Prostate gland (tissue), 2 donors: ENCODE measurements at regions not wholly inside any gene's neighbourhood (a gene's known extent, or its start where the extent isn't known, plus 50 kb on each side); places are given as distances from the start of the nearest gene placed in this dataset.

Experiments used
- DNase-seq: peaks from one replicate; pipeline ENCODE4 v3.0.0-alpha.2; 2019; ENCODE audit warnings: low spot score
- H3K27ac ChIP-seq, 2 donors: fragments of 200-600 bp; sonication (generic); 2 replicates each; pipeline ENCODE4 v1.5.1; 2017 to 2019
- H3K27me3 ChIP-seq: fragments of 200-600 bp; sonication (generic); replicated peaks from 2 replicates; pipeline ENCODE4 v1.5.1; 2019; ENCODE audit not compliant: insufficient read depth
- H3K36me3 ChIP-seq, 2 donors: fragments of 200-600 bp; sonication (generic); 1 replicate in 1 of 2; 2 replicates in 1 of 2; pipeline versions ENCODE4 v1.5.1 to v1.8.1; 2017 to 2019
- H3K4me1 ChIP-seq: fragments of 200-600 bp; sonication (generic); replicated peaks from 2 replicates; pipeline ENCODE4 v1.5.1; 2019
- H3K4me3 ChIP-seq, 2 donors: fragments of 200-600 bp; sonication (generic); 2 replicates each; pipeline ENCODE4 v1.5.1; 2017 to 2019
- H3K9me3 ChIP-seq: fragments of 200-600 bp; sonication (generic); 2 replicates; pipeline ENCODE4 v1.5.1; 2017
- POLR2A ChIP-seq: fragments of 450-650 bp; IDR thresholded peaks from one replicate; pipeline ENCODE4 v1.6.1; 2016; ENCODE audit warnings: antibody characterized with exemption, mild to moderate bottlenecking
- POLR2AphosphoS5 ChIP-seq: sonication (generic); formaldehyde crosslinking; IDR thresholded peaks from one replicate; pipeline ENCODE4 v1.6.1; 2017; ENCODE audit warnings: antibody characterized with exemption
- WGBS: methylation state at CpG from one replicate; pipeline ENCODE4 v1.1.5; 2018; 5-methylcytosine and 5-hydroxymethylcytosine counted together
- intact Hi-C: fragments of 100-400 bp; cut with DNase I; formaldehyde crosslinking; loops from one replicate; pipeline ENCODE4 v1.14.2; 2022
- TF ChIP-seq, protein P1 (sequence below), 4 experiments: fragments of 200-600 bp in 2 of 4; fragments of 450-650 bp in 2 of 4; sonication (generic) in 2 of 4; IDR thresholded peaks; 1 replicate in 3 of 4; 2 replicates in 1 of 4; pipeline ENCODE4 v1.5.1; 2016 to 2019; ENCODE audit warnings: antibody characterized with exemption in 4 of 4, mild to moderate bottlenecking in 2 of 4, moderate library complexity in 2 of 4

GRCh38 chr6:144624716-144625115 is 339.6 kb downstream of the UTRN start:
- no peaks in the 10 kb centered on the region for H3K9me3 ChIP-seq
- TF ChIP-seq POLR2AphosphoS5 (no peak), POLR2A (no peak)
- TF ChIP-seq, protein P1, sequence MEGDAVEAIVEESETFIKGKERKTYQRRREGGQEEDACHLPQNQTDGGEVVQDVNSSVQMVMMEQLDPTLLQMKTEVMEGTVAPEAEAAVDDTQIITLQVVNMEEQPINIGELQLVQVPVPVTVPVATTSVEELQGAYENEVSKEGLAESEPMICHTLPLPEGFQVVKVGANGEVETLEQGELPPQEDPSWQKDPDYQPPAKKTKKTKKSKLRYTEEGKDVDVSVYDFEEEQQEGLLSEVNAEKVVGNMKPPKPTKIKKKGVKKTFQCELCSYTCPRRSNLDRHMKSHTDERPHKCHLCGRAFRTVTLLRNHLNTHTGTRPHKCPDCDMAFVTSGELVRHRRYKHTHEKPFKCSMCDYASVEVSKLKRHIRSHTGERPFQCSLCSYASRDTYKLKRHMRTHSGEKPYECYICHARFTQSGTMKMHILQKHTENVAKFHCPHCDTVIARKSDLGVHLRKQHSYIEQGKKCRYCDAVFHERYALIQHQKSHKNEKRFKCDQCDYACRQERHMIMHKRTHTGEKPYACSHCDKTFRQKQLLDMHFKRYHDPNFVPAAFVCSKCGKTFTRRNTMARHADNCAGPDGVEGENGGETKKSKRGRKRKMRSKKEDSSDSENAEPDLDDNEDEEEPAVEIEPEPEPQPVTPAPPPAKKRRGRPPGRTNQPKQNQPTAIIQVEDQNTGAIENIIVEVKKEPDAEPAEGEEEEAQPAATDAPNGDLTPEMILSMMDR (IDR thresholded peaks at IDR 0.05), result no peak
- H3K27ac ChIP-seq, result no peak overlapping the region
- H3K36me3 ChIP-seq, result no peaks in the 10 kb centered on the region
- 52% methylated on average over 4 of the region's 4 CpGs for WGBS
- H3K27me3 ChIP-seq, result no peaks in the 10 kb centered on the region
- H3K4me3 ChIP-seq, result no peak overlapping the region
- intact Hi-C loops, result no loop called here
- DNase-seq, result no peak
- no peaks in the 10 kb centered on the region for H3K4me1 ChIP-seq

- Histone ChIP-seq H3K9me3 (no peaks in the 10 kb centered on the region), H3K4me1 (no peaks in the 10 kb centered on the region), H3K27ac (no peak overlapping the region), H3K36me3 (no peaks in the 10 kb centered on the region), H3K4me3 (no peak overlapping the region), H3K27me3 (no peaks in the 10 kb centered on the region)
- intact Hi-C loops, result no loop called here
- no peak for DNase-seq
- TF ChIP-seq, protein P1 (IDR thresholded peaks at IDR 0.05), result no peak
- TF ChIP-seq POLR2A (no peak), POLR2AphosphoS5 (no peak)
- 95% methylated on average over 1 of the region's 1 CpG for WGBS
Observed at GRCh38 chr6:144630857-144631256, 345.7 kb downstream of the UTRN start.

DNA sequence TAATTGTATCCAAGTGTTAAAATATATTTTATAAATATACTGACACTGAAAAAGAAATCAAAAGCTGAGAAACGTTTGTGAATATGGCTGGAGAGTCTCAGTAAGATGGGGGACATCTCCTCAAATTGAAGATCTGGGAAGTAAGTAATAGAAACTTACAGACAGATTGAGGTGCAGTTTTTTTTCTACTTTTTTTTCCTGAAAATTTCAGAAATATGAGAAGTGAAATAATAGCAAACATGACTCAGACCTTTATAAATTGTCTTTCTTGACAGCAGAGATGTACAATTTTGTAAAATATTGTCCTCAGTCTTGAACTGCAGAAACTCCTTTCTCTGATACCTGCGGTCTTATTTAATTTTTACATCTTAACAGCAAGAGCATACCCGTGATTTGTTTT is 347.1 kb downstream of the UTRN start:
- no peak for DNase-seq
- H3K9me3 ChIP-seq, result no peaks in the 10 kb centered on the region
- no peaks in the 10 kb centered on the region for H3K27me3 ChIP-seq
- no peak overlapping the region for H3K4me3 ChIP-seq
- TF ChIP-seq POLR2A (no peak), POLR2AphosphoS5 (no peak)
- TF ChIP-seq, protein P1 (IDR thresholded peaks at IDR 0.05), result no peak
- no peaks in the 10 kb centered on the region for H3K4me1 ChIP-seq
- no peaks in the 10 kb centered on the region for H3K36me3 ChIP-seq
- intact Hi-C loops, result no loop called here
- H3K27ac ChIP-seq, result no peak overlapping the region
- WGBS, result 84% methylated on average over 3 of the region's 3 CpGs

DNA sequence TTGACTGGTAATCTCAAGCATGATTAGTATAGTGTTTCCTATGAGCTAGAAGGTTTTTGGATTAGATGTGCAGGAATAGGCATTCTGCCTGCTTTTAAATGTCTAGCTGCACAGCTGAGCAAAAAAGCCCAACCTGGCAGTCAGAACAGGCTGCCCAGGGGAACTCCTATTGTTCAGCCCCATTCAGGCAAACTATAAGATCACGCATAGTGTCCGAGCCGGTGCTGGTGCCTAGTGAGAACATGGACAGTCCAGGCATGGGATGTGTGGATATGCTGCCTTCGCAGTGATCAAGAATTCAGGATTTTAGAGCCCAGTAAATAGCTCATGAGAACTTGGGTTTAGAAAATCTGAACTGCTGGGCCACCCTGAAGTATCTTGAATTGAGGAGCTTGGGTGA is 348.8 kb downstream of the UTRN start:
- no peaks in the 10 kb centered on the region for H3K27me3 ChIP-seq
- H3K9me3 ChIP-seq, result no peaks in the 10 kb centered on the region
- H3K4me3 ChIP-seq, result no peak overlapping the region
- TF ChIP-seq, protein P1 (IDR thresholded peaks at IDR 0.05), result no peak
- TF ChIP-seq POLR2AphosphoS5 (no peak), POLR2A (no peak)
- no peaks in the 10 kb centered on the region for H3K36me3 ChIP-seq
- 95% methylated on average over 4 of the region's 4 CpGs for WGBS
- H3K4me1 ChIP-seq, result no peaks in the 10 kb centered on the region
- no peak for DNase-seq
- intact Hi-C loops, result no loop called here
- H3K27ac ChIP-seq, result no peak overlapping the region

DNA sequence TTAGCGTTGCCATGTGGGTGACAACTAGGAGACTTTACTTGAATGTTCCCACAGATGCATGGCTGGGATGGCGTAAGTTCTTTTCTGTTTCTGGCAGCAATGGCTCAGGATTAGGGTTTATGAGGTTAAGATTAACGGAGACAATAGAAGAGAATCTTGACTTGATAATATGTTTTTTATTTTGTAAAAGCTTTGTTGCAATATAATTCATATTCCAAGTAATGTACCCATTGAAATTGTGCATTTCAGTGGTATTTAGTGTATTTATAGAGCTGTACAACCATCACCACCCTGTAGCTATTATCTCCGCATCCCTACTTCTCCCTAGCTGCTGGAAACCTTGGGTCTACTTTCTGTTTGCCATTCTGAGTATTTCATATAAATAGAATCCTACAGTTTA is 349.2 kb downstream of the UTRN start:
- DNase-seq, result no peak
- TF ChIP-seq, protein P1 (IDR thresholded peaks at IDR 0.05), result no peak
- TF ChIP-seq POLR2AphosphoS5, result no peak
- TF ChIP-seq POLR2A, result no peak
- H3K36me3 ChIP-seq, result no peaks in the 10 kb centered on the region
- WGBS, result 94% methylated on average over 4 of the region's 4 CpGs
- no peaks in the 10 kb centered on the region for H3K9me3 ChIP-seq
- no peak overlapping the region for H3K4me3 ChIP-seq
- H3K27ac ChIP-seq, result no peak overlapping the region
- H3K27me3 ChIP-seq, result no peaks in the 10 kb centered on the region
- intact Hi-C loops, result no loop called here
- H3K4me1 ChIP-seq, result no peaks in the 10 kb centered on the region
